ENCODE measurements at regions not wholly inside any gene's neighbourhood (a gene's known extent, or its start where the extent isn't known, plus 50 kb on each side); places are given as distances from the start of the nearest gene placed in this dataset.

DNA sequence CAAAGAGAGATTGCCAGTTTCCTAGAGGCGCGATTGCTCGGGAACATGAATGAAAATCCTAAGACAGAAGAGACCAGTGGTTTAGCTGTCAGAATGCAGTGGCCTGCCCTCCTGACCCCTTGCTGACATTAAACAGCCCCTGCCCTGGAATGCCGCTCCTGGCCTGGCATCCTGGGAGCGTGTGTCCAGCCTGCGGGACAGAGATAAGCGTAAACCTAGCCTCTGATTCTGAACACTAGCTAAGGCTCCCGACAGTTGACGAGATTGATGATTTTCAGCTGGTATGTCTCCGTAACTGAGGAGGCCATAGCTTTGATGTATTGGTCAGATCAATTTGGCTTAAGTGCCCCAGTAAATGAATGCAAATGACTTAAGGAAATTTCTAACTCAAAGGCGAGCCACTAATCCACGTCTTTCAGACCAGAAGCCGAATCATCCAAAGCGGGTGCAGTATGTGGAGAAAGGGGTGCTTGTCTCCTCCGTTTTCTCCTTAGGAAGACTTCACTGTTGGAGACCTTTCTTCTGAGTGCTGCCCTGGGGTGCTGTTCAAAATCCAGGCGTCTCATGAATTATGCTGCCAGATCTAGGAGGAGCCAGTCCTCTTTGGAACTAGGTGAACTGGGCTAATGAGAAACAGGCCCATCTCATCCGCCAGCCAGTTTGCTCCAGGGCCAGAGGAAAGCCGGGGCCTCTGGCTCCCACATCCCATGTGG lies 142.5 kb upstream of the L3MBTL4 start:
- no peaks in the 10 kb centered on the region for H3K9me3 Mint-ChIP-seq (ENCODE audit: unreplicated experiment)
- TF ChIP-seq, protein P1, sequence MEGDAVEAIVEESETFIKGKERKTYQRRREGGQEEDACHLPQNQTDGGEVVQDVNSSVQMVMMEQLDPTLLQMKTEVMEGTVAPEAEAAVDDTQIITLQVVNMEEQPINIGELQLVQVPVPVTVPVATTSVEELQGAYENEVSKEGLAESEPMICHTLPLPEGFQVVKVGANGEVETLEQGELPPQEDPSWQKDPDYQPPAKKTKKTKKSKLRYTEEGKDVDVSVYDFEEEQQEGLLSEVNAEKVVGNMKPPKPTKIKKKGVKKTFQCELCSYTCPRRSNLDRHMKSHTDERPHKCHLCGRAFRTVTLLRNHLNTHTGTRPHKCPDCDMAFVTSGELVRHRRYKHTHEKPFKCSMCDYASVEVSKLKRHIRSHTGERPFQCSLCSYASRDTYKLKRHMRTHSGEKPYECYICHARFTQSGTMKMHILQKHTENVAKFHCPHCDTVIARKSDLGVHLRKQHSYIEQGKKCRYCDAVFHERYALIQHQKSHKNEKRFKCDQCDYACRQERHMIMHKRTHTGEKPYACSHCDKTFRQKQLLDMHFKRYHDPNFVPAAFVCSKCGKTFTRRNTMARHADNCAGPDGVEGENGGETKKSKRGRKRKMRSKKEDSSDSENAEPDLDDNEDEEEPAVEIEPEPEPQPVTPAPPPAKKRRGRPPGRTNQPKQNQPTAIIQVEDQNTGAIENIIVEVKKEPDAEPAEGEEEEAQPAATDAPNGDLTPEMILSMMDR (IDR thresholded peaks at IDR 0.05; ENCODE audit: partially characterized antibody, unreplicated experiment), result no peak
- H3K4me3 Mint-ChIP-seq (ENCODE audit: unreplicated experiment), result no peak overlapping the region
- DNase-seq, result no peak
- no peaks in the 10 kb centered on the region for H3K36me3 Mint-ChIP-seq (ENCODE audit: unreplicated experiment)
- peaks cover 3% of the 10 kb centered on the region for H3K4me1 Mint-ChIP-seq (ENCODE audit: low read depth, unreplicated experiment)
- H3K27me3 Mint-ChIP-seq (ENCODE audit: unreplicated experiment), result no peaks in the 10 kb centered on the region
- H3K27ac Mint-ChIP-seq (ENCODE audit: unreplicated experiment), result no peak overlapping the region

DNA sequence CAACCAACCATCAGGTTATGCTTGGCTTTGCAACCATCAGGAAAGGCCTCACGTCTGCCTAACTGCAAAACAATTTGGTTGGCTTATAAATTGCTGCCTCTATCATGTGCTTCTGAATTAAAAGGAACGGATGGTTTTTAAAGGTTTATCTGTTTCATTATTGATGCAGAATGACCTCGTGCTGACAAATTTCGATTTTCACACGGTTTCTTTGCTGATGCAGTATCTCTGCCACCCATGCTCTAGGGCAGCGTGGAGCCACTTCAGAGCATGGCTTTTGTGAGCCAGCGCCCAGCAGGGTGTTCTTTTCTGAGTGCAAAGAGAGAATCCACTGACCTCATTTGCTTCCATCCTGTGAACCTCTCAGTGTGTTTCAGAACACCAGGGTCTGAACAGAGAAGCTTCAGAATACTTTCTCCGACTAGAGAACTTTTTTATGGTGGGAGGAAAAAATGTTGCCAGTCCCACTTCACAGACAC lies 143.1 kb upstream of the L3MBTL4 start:
- H3K27ac Mint-ChIP-seq (ENCODE audit: unreplicated experiment), result no peak overlapping the region
- no peak overlapping the region for H3K4me3 Mint-ChIP-seq (ENCODE audit: unreplicated experiment)
- TF ChIP-seq, protein P1 (IDR thresholded peaks at IDR 0.05; ENCODE audit: partially characterized antibody, unreplicated experiment), result no peak
- H3K36me3 Mint-ChIP-seq (ENCODE audit: unreplicated experiment), result no peaks in the 10 kb centered on the region
- peaks cover 3% of the 10 kb centered on the region for H3K4me1 Mint-ChIP-seq (ENCODE audit: low read depth, unreplicated experiment)
- no peak for DNase-seq
- no peaks in the 10 kb centered on the region for H3K9me3 Mint-ChIP-seq (ENCODE audit: unreplicated experiment)
- no peaks in the 10 kb centered on the region for H3K27me3 Mint-ChIP-seq (ENCODE audit: unreplicated experiment)

DNA sequence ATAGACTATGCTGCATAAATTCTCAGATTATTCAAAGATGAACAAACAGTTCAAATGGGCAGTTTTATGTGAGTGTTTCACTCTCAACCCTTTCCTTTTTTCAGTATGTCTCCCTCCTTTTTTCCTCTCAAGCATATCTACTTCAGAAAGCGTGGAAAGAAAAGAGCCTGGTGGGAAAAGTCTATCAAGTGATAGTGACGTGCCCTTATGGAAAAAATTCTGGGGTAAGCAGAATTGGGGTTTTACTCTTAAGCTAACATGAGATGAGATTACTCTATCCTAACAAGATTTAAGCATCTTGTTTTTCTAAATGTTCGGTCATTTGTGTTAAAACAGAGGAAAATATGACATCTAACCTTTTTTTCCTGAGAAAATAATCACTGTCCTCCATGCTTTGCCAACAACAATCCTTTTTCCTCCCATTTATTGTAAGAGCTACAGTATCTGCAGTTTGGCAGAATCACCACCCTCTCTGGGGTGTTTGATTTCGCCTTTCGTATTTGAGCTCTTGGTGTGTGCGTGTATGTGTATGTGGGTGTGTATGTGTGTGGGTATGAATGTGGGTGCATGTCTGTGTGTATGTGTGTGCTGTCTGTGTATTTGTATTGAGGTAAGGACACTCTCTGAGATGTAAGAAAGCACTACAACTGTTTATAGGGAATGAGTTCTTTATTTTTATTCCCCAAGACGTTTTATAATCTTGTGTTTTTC lies 143.9 kb upstream of the L3MBTL4 start:
- Mint-ChIP-seq H3K27me3 (ENCODE audit: unreplicated experiment) (no peaks in the 10 kb centered on the region), H3K9me3 (ENCODE audit: unreplicated experiment) (peaks cover 3% of the 10 kb centered on the region), H3K27ac (ENCODE audit: unreplicated experiment) (no peak overlapping the region), H3K4me1 (ENCODE audit: low read depth, unreplicated experiment) (peaks cover 4% of the 10 kb centered on the region), H3K4me3 (ENCODE audit: unreplicated experiment) (no peak overlapping the region), H3K36me3 (ENCODE audit: unreplicated experiment) (no peaks in the 10 kb centered on the region)
- DNase-seq, result no peak
- TF ChIP-seq, protein P1 (IDR thresholded peaks at IDR 0.05; ENCODE audit: partially characterized antibody, unreplicated experiment), result no peak

DNA sequence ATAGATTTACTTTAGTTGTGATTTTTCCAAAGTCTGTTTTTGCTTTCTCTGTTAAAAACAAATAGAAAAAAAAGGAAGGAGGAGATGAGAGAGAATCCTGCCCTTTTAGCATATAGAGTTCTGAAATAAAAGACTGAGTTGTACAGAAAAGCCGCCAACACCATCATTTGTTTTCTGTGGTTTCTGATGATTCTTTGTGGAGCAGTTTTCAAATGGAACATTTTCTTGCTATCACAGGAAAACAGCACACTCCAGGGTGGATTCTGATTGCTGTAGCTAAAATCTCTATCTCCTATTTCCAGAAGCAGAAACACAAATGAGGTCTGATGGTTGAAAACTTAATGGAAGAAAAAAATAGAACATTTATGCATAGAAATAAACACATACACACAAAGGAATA lies 144.6 kb upstream of the L3MBTL4 start:
- H3K36me3 Mint-ChIP-seq (ENCODE audit: unreplicated experiment), result no peaks in the 10 kb centered on the region
- TF ChIP-seq, protein P1 (IDR thresholded peaks at IDR 0.05; ENCODE audit: partially characterized antibody, unreplicated experiment), result no peak
- DNase-seq, result no peak
- no peak overlapping the region for H3K27ac Mint-ChIP-seq (ENCODE audit: unreplicated experiment)
- no peak overlapping the region for H3K4me3 Mint-ChIP-seq (ENCODE audit: unreplicated experiment)
- H3K9me3 Mint-ChIP-seq (ENCODE audit: unreplicated experiment), result peaks cover 3% of the 10 kb centered on the region
- H3K27me3 Mint-ChIP-seq (ENCODE audit: unreplicated experiment), result no peaks in the 10 kb centered on the region
- H3K4me1 Mint-ChIP-seq (ENCODE audit: low read depth, unreplicated experiment), result peaks cover 4% of the 10 kb centered on the region

DNA sequence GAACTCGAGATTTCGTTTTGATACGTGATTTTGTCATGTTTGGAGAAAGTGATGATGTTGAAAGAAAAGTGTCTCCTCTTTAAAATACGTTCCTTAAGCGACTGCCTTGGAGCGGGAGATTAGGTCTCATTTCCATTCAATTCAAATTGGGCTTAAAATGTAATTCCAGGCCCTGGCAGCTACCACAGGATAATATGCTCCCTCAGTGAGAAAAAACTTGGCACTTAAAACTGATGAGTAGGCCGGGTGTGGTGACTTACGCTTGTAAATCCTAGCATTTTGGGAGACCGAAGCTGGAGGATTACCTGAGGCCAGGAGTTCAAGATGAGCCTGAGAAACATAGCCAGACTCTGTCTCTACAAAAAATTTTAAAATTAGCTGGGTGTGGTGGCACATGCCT lies 146.3 kb upstream of the L3MBTL4 start:
- Mint-ChIP-seq H3K27ac (ENCODE audit: unreplicated experiment) (no peak overlapping the region), H3K27me3 (ENCODE audit: unreplicated experiment) (no peaks in the 10 kb centered on the region), H3K9me3 (ENCODE audit: unreplicated experiment) (peaks cover 3% of the 10 kb centered on the region), H3K36me3 (ENCODE audit: unreplicated experiment) (no peaks in the 10 kb centered on the region), H3K4me3 (ENCODE audit: unreplicated experiment) (no peak overlapping the region), H3K4me1 (ENCODE audit: low read depth, unreplicated experiment) (peaks cover 4% of the 10 kb centered on the region)
- no peak for DNase-seq
- TF ChIP-seq, protein P1 (IDR thresholded peaks at IDR 0.05; ENCODE audit: partially characterized antibody, unreplicated experiment), result no peak

Measured in glutamatergic neuron (in vitro differentiated cells).